Activated CD4-positive, alpha-beta T cell treated with anti-CD3 and anti-CD28 coated beads, Interleukin-2, amount 10 ng/mL, durations not matched to agents 7 days and 5 days (primary cell): ENCODE measurements at regions not wholly inside any gene's neighbourhood (a gene's known extent, or its start where the extent isn't known, plus 50 kb on each side); places are given as distances from the start of the nearest gene placed in this dataset.
"Not testable (repeated sequence)": the region's sequence is repeated elsewhere in the genome, so short reads cannot be mapped to it uniquely, and the experiment has no call there.

ENCODE experiments used
- CTCF ChIA-PET: fragments of 350-600 bp; sonication (Branson Sonifier 250); formaldehyde crosslinking; loops from one replicate; lab custom pipeline; 2021; ENCODE audit warnings: antibody characterized with exemption; lab: Charles Lee
- POLR2A ChIA-PET: fragments of 350-600 bp; sonication (Branson Sonifier 250); formaldehyde crosslinking; loops from one replicate; lab custom pipeline; 2021; ENCODE audit warnings: antibody characterized with exemption; lab: Charles Lee
- DNase-seq: peaks from one replicate; pipeline ENCODE4 v3.0.0-alpha.2; 2020
- H3K27ac Mint-ChIP-seq: one replicate; pipeline ENCODE4 v1.8.0; 2021; ENCODE audit warnings: mild to moderate bottlenecking, moderate library complexity, mixed read lengths
- H3K27me3 Mint-ChIP-seq: one replicate; pipeline ENCODE4 v1.8.0; 2021; ENCODE audit warnings: mixed read lengths
- H3K36me3 Mint-ChIP-seq: one replicate; pipeline ENCODE4 v1.8.0; 2021; ENCODE audit warnings: low read depth, mixed read lengths
- H3K4me1 Mint-ChIP-seq: one replicate; pipeline ENCODE4 v1.8.0; 2021; ENCODE audit warnings: mixed read lengths
- H3K4me3 Mint-ChIP-seq: one replicate; pipeline ENCODE4 v1.8.0; 2021; ENCODE audit warnings: mild to moderate bottlenecking, moderate library complexity, mixed read lengths
- H3K9me3 Mint-ChIP-seq: one replicate; pipeline ENCODE4 v1.8.0; 2021; ENCODE audit warnings: mixed read lengths

GRCh38 chr2:111320965-111321364 lies 200.3 kb downstream of the BCL2L11 start:
- H3K4me1 Mint-ChIP-seq, H3K9me3 Mint-ChIP-seq, CTCF ChIA-PET, H3K36me3 Mint-ChIP-seq, DNase-seq, POLR2A ChIA-PET, H3K4me3 Mint-ChIP-seq, H3K27me3 Mint-ChIP-seq, H3K27ac Mint-ChIP-seq: not testable (repeated sequence)

- H3K27me3 Mint-ChIP-seq, H3K27ac Mint-ChIP-seq, DNase-seq, H3K9me3 Mint-ChIP-seq, POLR2A ChIA-PET, H3K4me1 Mint-ChIP-seq, CTCF ChIA-PET, H3K4me3 Mint-ChIP-seq, H3K36me3 Mint-ChIP-seq: not testable (repeated sequence)
Measured at GRCh38 chr2:111323384-111323783, 202.7 kb downstream of the BCL2L11 start.

- POLR2A ChIA-PET, DNase-seq, H3K27me3 Mint-ChIP-seq, H3K4me1 Mint-ChIP-seq, H3K36me3 Mint-ChIP-seq, H3K4me3 Mint-ChIP-seq, H3K9me3 Mint-ChIP-seq, H3K27ac Mint-ChIP-seq, CTCF ChIA-PET: not testable (repeated sequence)
Measured at GRCh38 chr2:111327726-111328125, 207.0 kb downstream of the BCL2L11 start.

- CTCF ChIA-PET, H3K27me3 Mint-ChIP-seq, DNase-seq, H3K4me1 Mint-ChIP-seq, POLR2A ChIA-PET, H3K9me3 Mint-ChIP-seq, H3K36me3 Mint-ChIP-seq, H3K4me3 Mint-ChIP-seq, H3K27ac Mint-ChIP-seq: not testable (repeated sequence)
Measured at GRCh38 chr2:111329309-111329708, 208.6 kb downstream of the BCL2L11 start.

GRCh38 chr2:111331099-111331724 lies 210.5 kb downstream of the BCL2L11 start:
- H3K27me3 Mint-ChIP-seq, H3K4me1 Mint-ChIP-seq, POLR2A ChIA-PET, H3K27ac Mint-ChIP-seq, DNase-seq, CTCF ChIA-PET, H3K36me3 Mint-ChIP-seq, H3K9me3 Mint-ChIP-seq, H3K4me3 Mint-ChIP-seq: not testable (repeated sequence)

GRCh38 chr2:111335220-111335907 lies 214.7 kb downstream of the BCL2L11 start:
- H3K9me3 Mint-ChIP-seq, H3K4me1 Mint-ChIP-seq, H3K27ac Mint-ChIP-seq, DNase-seq, POLR2A ChIA-PET, H3K4me3 Mint-ChIP-seq, H3K27me3 Mint-ChIP-seq, H3K36me3 Mint-ChIP-seq, CTCF ChIA-PET: not testable (repeated sequence)

- H3K4me1 Mint-ChIP-seq, POLR2A ChIA-PET, H3K4me3 Mint-ChIP-seq, H3K27me3 Mint-ChIP-seq, H3K27ac Mint-ChIP-seq, H3K36me3 Mint-ChIP-seq, H3K9me3 Mint-ChIP-seq, CTCF ChIA-PET, DNase-seq: not testable (repeated sequence)
Measured at GRCh38 chr2:111338474-111338873, 217.8 kb downstream of the BCL2L11 start.

GRCh38 chr2:111339476-111339875 lies 218.8 kb downstream of the BCL2L11 start:
- H3K4me1 Mint-ChIP-seq, H3K27me3 Mint-ChIP-seq, H3K4me3 Mint-ChIP-seq, H3K9me3 Mint-ChIP-seq, H3K27ac Mint-ChIP-seq, POLR2A ChIA-PET, H3K36me3 Mint-ChIP-seq, CTCF ChIA-PET, DNase-seq: not testable (repeated sequence)

- POLR2A ChIA-PET, H3K36me3 Mint-ChIP-seq, H3K4me3 Mint-ChIP-seq, DNase-seq, H3K27me3 Mint-ChIP-seq, H3K27ac Mint-ChIP-seq, H3K4me1 Mint-ChIP-seq, H3K9me3 Mint-ChIP-seq, CTCF ChIA-PET: not testable (repeated sequence)
Measured at GRCh38 chr2:111344590-111344989, 223.9 kb downstream of the BCL2L11 start.

- POLR2A ChIA-PET, CTCF ChIA-PET: not testable (repeated sequence)
Measured at GRCh38 chr2:111345439-111345838, 224.7 kb downstream of the BCL2L11 start.

GRCh38 chr2:111346018-111346930 lies 225.6 kb downstream of the BCL2L11 start:
- POLR2A ChIA-PET, H3K4me1 Mint-ChIP-seq, H3K36me3 Mint-ChIP-seq, DNase-seq, CTCF ChIA-PET, H3K27ac Mint-ChIP-seq, H3K27me3 Mint-ChIP-seq, H3K9me3 Mint-ChIP-seq, H3K4me3 Mint-ChIP-seq: not testable (repeated sequence)

More at GRCh38 chr2:111345439-111345838, 224.7 kb downstream of the BCL2L11 start:
- H3K4me1 Mint-ChIP-seq, H3K27me3 Mint-ChIP-seq, H3K27ac Mint-ChIP-seq, DNase-seq, H3K36me3 Mint-ChIP-seq, H3K4me3 Mint-ChIP-seq, H3K9me3 Mint-ChIP-seq: not testable (repeated sequence)

- POLR2A ChIA-PET, H3K27me3 Mint-ChIP-seq, H3K4me3 Mint-ChIP-seq, H3K36me3 Mint-ChIP-seq, CTCF ChIA-PET, H3K9me3 Mint-ChIP-seq, DNase-seq, H3K27ac Mint-ChIP-seq, H3K4me1 Mint-ChIP-seq: not testable (repeated sequence)
Measured at GRCh38 chr2:111347695-111348094, 227.0 kb downstream of the BCL2L11 start.

GRCh38 chr2:111348316-111348715 lies 227.6 kb downstream of the BCL2L11 start:
- CTCF ChIA-PET, H3K27me3 Mint-ChIP-seq, H3K9me3 Mint-ChIP-seq, H3K27ac Mint-ChIP-seq, H3K4me3 Mint-ChIP-seq, H3K4me1 Mint-ChIP-seq, DNase-seq, H3K36me3 Mint-ChIP-seq, POLR2A ChIA-PET: not testable (repeated sequence)
